GM18870 (cell line): ENCODE measurements at regions not wholly inside any gene's neighbourhood (a gene's known extent, or its start where the extent isn't known, plus 50 kb on each side); places are given as distances from the start of the nearest gene placed in this dataset.
"Not testable (repeated sequence)": the region's sequence is repeated elsewhere in the genome, so short reads cannot be mapped to it uniquely, and the experiment has no call there.

Experiments
- ATAC-seq: cut with Tn5 transposase; IDR thresholded peaks from one replicate; pipeline ENCODE4 v1.9.1; 2021; ENCODE audit warnings: moderate library complexity; ENCODE audit not compliant: unreplicated experiment

DNA sequence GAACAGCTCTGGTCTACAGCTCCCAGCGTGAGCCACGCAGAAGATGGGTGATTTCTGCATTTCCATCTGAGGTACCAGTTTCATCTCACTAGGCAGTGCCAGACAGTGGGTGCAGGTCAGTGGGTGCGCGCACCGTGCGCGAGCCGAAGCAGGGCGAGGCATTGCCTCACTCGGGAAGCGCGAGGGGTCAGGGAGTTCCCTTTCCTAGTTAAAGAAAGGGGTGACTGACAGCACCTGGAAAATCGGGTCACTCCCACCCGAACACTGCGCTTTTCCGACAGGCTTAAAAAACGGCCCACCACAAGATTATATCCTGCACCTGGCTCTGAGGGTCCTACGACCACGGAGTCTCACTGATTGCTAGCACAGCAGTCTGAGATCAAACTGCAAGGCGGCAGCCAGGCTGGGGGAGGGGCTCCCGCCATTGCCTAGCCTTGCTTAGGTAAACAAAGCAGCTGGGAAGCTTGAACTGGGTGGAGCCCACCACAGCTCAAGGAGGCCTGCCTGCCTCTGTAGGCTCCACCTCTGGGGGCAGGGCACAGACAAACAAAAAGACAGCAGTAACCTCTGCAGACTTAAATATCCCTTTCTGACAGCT, 325.0 kb upstream of the CHST9 start:
- ATAC-seq = not testable (repeated sequence)

DNA sequence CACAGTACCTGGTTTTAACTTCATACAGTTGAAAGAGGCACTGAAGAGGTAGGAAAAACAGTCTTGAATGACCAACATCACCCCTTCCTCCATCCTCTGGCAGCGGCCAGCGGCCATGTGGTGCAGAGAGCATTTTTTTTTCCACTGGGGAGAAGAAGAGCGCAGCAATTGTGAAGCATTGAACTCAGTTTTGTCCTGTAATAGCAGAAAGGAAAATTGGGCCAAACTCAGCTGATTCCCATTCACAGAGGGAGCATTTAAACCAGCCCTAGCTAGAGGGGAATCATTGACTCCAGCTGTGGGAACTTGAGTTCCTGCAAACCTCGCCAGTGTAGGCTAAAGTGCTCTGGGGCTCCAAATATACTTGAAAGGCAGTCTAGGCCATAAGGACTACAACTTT, 316.6 kb upstream of the CHST9 start:
- ATAC-seq = no peak

DNA sequence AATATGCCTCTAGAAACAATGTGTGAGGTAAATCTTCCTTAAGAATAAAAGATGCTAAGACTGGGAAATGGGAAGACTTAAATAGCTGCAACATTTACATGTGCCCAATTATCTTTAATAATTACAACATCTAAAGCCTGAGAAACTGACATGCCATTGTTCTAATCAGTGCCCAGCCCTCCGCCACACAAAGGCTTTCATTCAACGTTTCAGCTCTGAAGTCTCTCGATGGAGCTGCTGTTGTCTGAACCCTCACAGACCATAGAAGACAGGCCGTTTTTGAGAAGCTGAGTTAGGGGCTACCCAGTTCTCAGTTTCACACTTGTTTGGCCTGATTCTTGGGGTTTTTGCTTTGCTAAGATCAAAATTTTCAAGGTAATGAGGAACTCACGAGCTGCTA, 315.4 kb upstream of the CHST9 start:
- no peak for ATAC-seq

DNA sequence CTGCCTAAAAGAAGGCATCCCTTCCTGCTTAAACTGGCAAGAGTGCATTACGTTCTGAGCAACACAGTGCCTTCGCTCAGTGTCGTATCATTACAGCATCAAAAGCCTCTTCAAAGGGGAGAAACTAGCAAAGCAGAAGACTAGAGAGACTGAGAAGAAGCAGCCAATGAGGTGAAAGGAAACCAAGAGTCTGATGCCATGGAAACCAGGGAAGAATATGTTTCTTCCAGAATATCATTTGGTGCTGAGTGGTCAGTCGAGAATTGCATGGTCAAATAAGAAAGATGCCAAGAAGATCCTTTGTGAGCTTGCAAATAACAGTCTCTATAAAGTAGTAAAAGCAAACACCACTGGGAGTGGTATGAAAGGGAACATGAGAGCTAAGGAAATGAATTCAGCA, 312.1 kb upstream of the CHST9 start:
- ATAC-seq = no peak

DNA sequence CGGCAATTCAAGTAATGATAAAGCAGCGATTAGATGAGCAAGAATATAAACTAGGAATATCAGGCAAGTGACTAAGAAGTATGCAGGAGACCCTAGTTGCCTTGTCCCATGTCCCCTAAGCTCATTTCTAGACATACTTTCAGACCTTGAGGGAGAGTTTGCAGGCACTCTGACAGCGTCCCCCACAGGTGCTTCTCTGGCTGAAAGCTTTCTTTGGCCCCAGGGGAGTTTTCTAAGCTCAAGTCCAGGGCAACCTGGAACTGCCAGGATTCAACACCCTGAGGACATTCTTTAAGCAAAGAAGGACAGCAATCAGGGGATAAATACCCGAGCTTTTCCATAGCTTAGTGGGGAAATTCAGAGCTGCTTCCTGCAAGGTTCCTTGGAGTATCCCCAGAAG, 308.1 kb upstream of the CHST9 start:
- ATAC-seq = no peak

DNA sequence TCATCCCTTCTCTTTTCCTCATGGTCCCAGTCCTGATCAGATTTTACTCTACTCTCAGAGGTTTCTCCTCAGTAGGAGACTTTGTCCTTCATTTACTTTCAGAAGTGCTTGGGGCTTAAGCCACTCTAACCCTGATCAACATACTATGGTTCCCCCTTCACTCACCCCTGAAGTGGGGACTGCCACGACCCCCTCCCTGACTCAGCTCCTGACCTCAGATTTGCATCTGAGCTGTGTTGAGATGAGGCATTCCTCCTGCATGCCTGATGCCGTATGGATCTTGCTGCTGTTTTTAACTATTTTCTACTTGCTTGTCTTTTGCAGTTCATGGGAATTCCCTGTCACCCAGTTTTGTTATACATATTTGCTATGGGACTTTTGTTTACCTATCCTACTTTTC, 306.7 kb upstream of the CHST9 start:
- no peak for ATAC-seq

DNA sequence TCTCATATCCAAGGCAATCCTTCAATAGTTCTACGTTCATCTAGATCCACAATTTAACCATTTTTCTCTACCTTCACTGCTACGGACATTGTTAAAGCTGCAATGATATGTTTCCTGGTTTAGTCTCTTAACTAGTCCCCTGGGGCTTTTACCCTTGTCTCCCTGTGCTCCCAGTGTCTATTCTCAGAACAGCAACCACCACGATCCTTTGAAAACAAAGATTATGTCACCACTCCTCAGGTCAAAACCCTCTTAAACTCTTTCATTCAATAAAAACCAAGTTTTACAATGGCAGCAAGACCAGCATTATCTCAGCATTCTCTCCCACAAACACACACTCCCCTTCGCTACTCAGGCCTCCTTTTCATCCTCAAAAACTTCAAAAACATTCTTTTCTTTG, 298.2 kb upstream of the CHST9 start:
- no peak for ATAC-seq

DNA sequence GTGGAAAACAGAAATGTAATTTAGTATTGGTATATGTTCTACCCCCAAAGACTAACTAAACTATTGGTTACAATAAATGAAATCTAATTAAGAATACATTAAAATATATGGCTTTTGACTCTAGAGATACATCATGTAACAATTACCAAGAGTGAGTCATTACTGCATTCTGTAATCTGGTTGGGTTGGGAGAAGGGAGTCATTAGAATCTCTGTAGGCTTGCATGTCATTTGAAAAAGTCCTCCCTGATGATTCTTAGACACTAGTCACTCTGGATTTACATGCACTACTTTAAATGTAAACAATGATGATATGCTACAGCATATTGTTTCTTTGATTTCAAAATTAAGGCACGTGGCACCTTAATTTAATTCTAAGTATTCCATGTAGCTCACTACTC, 293.4 kb upstream of the CHST9 start:
- no peak for ATAC-seq

DNA sequence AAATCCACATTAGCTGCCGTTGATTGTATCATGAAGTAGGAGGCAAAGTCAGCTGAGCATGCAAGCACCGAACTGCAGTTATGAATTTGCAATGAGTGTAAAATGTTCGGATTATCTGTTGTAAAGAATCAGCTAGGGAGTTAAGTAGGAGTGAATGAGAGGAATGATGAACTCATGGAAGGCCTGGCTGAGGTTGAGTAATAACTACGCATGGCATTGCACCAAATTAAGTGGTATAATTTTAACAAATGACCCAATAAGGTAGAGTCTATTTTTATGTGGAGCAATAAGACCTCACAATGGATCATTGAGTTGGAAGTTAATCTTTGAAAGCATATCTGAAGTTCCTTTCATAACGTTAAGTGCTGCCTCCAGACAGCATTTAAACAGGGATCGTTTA, 288.2 kb upstream of the CHST9 start:
- no peak for ATAC-seq

DNA sequence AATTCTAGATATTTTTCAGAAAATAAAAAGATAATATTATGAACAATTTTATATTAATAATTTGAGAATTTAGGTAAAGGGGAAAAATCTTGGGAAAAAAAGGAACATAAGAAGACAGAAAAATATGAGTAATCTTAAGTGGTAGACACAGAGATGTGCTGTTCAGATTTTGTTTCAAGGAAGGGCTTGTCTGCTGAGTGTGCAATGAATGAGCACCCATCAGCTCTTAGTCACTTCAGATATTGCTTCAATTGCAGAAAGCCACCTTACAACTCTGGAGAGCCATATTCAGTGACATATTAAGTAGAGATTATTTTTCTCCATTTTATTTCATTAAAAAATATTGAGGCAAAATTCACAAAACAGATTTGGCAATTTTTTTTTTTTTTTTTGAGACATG, 282.0 kb upstream of the CHST9 start:
- ATAC-seq = no peak

DNA sequence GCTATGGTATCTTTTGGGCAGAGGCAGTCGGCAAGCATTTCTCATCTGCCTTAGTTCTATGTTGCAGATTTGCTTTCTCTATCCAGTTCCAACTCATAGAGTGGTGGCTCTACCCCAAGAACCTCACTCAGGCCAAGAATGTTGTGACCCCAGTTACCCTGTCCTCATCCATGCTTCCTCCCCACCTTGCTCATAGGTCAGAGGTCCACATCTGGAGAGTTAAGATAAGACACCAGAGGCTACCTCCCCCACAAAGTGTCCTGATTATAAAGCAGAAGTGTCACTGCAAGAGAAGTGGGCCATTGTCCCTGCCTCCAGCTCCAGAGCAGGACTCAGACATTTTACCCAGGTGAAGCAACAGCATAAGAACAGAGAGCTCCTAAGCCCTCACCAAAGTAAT, 276.8 kb upstream of the CHST9 start:
- no peak for ATAC-seq

DNA sequence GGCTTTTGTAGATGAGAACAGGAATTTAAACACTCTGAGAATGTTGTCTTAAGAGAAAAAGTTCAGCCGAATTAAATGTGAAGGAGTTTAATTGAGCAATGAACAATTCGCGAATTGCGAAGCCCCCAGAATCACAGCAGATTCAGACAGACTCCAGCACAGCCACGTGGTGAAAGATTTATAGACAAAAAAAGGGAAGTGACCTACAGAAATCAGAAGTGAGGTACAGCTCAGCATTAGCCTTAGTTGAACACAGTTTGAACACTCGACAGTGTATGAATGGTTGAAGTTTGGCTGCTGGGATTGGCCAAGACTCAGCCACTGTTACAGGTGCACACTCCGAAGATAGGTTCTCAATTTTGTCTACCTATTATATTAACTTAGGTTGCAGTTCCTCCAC, 264.0 kb upstream of the CHST9 start:
- ATAC-seq = no peak

DNA sequence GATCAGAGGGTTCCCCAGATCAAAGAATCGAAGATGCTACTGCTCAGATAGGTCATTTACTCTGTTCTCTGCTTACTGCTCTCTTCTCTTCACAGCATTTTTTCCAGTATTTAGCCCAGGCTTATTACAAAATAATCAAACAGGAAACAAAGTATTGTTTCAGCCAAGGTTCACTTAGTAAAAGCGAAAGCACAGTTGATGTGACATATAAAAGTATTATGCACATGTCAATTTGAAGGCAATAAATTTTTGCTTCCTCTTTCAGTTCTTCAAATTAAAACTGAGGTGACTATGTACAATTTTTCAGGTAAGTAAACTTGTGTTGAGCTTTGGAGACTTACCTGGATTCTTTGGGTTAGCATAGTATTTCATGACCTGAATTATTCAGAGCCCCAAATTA, 262.8 kb upstream of the CHST9 start:
- ATAC-seq = no peak

DNA sequence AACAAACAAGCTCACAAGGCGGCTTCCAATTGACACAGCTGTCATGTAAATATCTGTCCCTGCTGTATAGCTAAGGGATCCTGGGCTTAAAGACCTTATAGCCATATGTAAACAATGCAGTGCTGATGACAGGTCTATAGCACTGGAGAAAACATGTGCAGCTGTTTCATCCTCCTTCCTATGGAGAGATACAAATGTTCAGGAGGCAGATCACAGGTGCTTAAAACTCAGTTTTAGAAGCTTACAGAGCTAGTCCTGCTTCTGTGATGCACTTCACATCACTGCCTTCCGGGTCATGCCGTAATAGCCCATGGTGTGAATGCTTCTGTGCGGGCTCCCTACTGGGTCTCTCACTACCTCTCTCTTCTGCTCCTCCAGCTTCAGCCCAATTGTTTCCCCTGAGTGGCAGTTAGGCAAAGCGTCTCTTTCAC, 262.4 kb upstream of the CHST9 start:
- no peak for ATAC-seq

DNA sequence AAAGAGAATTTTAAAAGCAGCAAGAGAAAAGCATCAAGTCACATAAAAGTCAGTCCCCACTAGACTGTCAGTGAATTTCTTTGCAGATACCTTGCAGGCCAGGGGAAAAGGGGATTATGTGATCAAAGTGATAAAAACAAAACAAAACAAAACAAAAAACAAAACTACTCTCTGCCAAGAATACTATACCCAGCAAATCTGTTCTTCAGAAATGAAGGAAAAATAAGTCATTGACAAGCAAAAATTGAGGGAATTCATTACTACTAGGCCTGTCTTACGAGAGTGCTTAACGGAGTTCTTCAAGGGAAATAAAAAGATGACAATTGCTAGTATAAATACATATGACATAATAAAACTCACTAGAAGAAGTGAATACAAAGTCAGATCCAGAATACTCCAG, 245.5 kb upstream of the CHST9 start:
- ATAC-seq = no peak

DNA sequence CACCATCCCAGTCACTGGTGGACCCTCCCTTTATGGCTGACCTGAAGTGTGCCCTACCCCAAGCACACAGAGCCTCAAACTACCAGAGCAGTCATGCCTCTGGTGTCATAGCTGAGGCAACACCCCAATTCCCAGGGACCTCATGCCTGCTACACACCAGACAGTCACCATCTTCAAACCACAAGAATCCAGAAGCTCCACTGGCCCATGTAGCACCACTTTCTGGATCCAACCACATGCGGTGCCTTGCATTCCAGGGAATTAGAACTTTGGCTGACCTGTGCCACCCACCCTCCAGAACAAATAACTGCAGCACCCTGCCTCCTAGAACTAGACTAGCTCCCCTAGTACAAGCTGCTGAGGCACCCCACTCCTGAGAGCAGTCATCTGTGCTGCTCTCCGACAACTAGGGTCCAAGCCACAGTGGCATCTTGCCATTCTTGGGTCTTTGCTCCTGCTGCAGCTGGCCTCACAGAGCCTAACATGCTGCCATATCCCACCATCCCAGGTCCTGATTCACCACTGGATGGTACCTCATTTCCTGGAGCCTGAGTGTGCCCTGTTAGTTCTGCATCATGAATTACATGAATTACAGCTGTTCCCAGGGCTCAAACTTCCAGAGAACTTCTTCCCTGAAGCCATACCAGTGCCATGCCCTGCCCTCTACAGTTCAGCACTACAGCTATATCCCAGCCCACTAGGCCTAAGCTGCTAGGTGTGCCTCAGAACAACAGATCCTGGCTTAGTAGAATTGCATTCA, 243.8 kb upstream of the CHST9 start:
- no peak for ATAC-seq

DNA sequence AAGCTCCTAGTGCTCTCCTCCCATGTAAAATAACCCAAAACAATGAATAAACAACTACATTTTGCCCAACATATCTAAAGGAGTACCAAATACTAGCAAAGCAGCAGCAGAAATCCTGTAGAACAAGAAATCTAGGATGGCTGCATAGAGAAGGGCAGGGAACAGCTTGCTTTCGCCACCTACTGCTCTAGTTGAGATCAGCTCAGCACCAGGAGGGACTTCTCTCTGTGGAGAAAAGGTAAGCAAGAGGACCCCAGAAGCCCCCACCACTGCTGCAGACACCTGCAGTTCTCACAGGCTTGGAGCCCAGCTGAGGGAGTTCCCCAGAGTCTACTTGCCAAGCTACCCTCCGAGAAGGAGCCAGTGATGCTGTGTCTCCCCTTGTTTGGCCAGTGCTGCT, 243.0 kb upstream of the CHST9 start:
- no peak for ATAC-seq

DNA sequence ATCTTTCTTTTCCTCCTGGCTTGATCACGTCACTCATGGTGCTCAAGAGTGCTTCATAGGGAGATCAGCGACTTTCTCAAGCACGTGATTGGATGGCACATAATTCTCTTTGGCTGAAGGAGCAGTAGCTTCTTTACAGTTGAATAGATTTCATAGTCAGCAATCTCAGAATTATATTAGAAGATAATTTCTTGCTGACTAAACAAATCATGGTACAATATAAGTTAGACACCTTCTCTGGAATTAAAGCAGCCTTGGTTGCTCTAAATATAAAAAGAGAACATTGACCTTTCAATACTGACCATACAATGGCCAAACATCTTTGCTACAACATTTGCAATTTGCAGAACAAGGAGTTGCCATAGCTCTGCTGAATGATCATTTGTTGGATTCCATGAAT, 238.5 kb upstream of the CHST9 start:
- no peak for ATAC-seq

DNA sequence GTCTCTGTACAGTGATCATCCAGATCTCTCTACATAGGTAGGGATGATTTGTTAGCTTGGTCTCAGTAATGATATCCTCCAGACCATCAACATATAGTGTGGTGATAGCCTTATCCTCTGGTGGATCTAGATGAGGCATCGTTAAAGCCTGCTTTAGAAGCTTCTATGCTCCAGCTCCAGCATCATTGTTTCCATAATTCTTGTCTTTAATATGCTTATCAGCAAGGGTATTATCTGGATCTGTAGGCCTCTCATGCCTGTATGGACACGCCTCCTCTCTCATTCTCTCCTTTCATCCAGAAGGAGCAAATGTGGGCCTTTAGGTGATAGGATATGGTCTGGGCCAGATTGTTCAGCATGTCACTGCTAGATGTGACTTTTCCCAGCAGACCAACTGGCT, 234.5 kb upstream of the CHST9 start:
- no peak for ATAC-seq

DNA sequence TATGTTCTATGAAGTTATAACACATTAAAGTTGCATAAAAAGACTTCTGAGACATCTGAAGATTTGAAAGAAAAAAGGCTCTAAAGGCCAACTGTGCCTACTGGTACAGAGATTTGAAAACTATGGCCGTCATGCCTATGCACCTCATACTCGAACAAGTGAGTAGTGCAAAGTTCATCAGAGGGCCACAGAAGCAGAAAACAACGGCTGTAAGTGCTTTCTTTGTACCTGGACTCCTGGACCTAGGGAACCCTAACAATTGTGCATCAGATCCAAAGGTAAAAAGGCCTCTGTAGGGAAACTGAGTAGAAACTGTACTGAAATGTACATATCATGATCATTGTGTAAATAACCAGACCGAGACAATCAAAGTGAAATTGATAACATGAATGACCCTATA, 230.4 kb upstream of the CHST9 start:
- ATAC-seq = no peak

DNA sequence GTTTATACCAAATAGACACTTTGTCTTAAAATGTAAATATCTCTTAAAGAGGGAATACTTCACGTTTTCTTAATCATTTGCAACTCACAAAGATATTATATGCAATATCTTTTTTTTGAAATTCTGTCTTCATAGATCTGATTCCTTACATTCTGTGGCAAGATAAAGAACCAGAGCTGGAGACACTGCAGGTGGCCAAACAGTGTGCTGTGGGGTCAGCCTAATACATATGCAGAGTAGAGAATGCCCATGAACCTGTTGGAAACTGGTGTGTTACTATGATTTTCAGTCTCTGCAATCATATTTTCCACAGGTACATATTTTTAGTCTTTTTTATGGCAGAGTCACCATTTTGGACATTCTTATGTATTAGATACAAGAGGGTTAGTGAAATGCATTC, 229.6 kb upstream of the CHST9 start:
- no peak for ATAC-seq

DNA sequence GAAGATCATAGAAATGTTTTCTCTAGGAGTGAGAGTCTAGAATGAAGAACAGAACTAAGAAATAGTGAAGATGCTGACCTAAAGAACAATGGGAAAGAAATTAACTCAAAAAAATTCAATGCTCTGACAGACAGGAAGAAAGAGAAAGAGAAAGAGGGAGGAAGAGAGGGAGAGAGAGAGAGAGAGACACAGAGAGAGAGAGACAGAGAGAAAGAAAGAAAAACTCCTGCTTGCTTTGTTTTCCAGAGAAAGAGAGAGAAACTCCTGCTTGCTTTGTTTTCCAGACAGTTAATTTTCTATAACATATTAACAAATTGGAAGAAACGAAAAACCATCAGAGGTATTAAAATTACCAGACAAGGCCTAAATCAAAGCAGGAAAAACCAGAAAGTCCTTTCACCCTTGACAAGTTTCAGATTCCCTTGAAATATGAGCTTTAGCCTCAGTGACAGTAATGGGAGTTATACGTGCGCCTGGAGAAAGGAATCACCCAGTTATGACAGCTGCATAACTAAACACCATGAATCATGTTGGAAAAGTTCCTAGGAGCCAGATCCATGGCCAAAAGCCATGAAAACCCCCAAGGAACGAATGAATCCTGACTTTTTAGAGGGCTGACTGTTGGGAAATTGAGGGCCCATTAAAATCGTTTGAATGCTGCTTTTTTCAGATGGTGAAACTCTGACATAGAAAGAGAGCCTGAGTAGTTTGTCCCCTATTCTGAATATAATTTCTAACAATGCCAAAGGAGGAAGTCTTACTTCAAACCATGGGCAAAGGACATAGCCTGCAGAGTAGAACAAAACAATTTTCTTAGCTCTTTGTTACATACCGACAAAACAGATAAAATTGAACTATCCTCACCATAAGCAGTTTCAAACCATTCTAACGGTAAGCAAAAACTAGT, 228.6 kb upstream of the CHST9 start:
- ATAC-seq = no peak
